HEK293 (cell line): ENCODE measurements at regions not wholly inside any gene's neighbourhood (a gene's known extent, or its start where the extent isn't known, plus 50 kb on each side); places are given as distances from the start of the nearest gene placed in this dataset.

Source experiments
- CTCF ChIA-PET: fragments of 350-600 bp; formaldehyde crosslinking; extraction: SDS; loops from one replicate; lab custom pipeline; 2021; ENCODE audit warnings: antibody characterized with exemption; lab: Yijun Ruan, JAX
- POLR2A ChIA-PET: fragments of 300-600 bp; formaldehyde crosslinking; extraction: SDS; loops from one replicate; lab custom pipeline; 2020; ENCODE audit warnings: antibody characterized with exemption, inconsistent platforms; lab: Yijun Ruan, JAX
- H3K27ac ChIP-seq: fragments of 200-500 bp; sonication (Bioruptor generic); 2 replicates; pipeline ENCODE4 v1.5.1; 2014; ENCODE audit warnings: low read depth, low read length, control low read depth, inconsistent platforms; ENCODE audit errors: extremely low read depth
- H3K36me3 ChIP-seq, 2 experiments: fragments of 200-500 bp in 1 of 2; sonication (Bioruptor generic) in 1 of 2; 1 replicate in 1 of 2; 2 replicates in 1 of 2; pipeline ENCODE4 v1.5.1; 2014 to 2017; ENCODE audit warnings: inconsistent platforms in 2 of 2, low read length in 2 of 2; ENCODE audit not compliant: control insufficient read depth in 2 of 2, insufficient read depth in 1 of 2
- H3K4me1 ChIP-seq: fragments of 200-500 bp; sonication (Bioruptor generic); 2 replicates; pipeline ENCODE4 v1.5.1; 2014; ENCODE audit warnings: mild to moderate bottlenecking, low read length, inconsistent platforms; ENCODE audit not compliant: control insufficient read depth, insufficient read depth
- H3K4me3 ChIP-seq: 2 replicates; pipeline ENCODE4 v1.5.1; 2011; ENCODE audit warnings: low read depth, mild to moderate bottlenecking, control low read depth, low read length, moderate library complexity
- H3K9me3 ChIP-seq: fragments of 200-500 bp; sonication (Bioruptor generic); 2 replicates; pipeline ENCODE4 v1.5.1; 2014; ENCODE audit warnings: low read depth, low read length, inconsistent platforms; ENCODE audit not compliant: control insufficient read depth, insufficient read depth
- BCL11B ChIP-seq: fragments of 450-650 bp; formaldehyde crosslinking; IDR thresholded peaks from 2 replicates; pipeline ENCODE4 v1.5.1; 2016; ENCODE audit warnings: low read depth, missing biosample characterization, missing genetic modification characterization
- KLF17 ChIP-seq: fragments of 450-650 bp; formaldehyde crosslinking; IDR thresholded peaks from 2 replicates; pipeline ENCODE4 v1.5.1; 2016; ENCODE audit warnings: missing biosample characterization, missing genetic modification characterization
- KLF9 ChIP-seq: fragments of 450-650 bp; formaldehyde crosslinking; IDR thresholded peaks from 2 replicates; pipeline ENCODE4 v1.5.1; 2016; ENCODE audit warnings: missing biosample characterization, missing genetic modification characterization, low read depth
- SCRT1 ChIP-seq: fragments of 450-650 bp; formaldehyde crosslinking; IDR thresholded peaks from 2 replicates; pipeline ENCODE4 v1.5.1; 2016; ENCODE audit warnings: missing biosample characterization, missing genetic modification characterization, borderline replicate concordance
- TRIM28 ChIP-seq: IDR thresholded peaks from 2 replicates; pipeline ENCODE4 v1.6.1; 2011; ENCODE audit warnings: low read length, control low read depth, borderline replicate concordance
- YY2 ChIP-seq: fragments of 450-650 bp; formaldehyde crosslinking; IDR thresholded peaks from 2 replicates; pipeline ENCODE4 v1.5.1; 2016; ENCODE audit warnings: missing biosample characterization, missing genetic modification characterization
- ZBTB21 ChIP-seq: fragments of 450-650 bp; formaldehyde crosslinking; IDR thresholded peaks from 2 replicates; pipeline ENCODE4 v1.5.1; 2017; ENCODE audit warnings: missing biosample characterization, missing genetic modification characterization
- ZBTB26 ChIP-seq: fragments of 450-650 bp; formaldehyde crosslinking; optimal IDR thresholded peaks from 2 replicates; pipeline ENCODE3; 2016; ENCODE audit warnings: missing biosample characterization, mild to moderate bottlenecking, missing genetic modification characterization
- ZNF211 ChIP-seq: fragments of 450-650 bp; formaldehyde crosslinking; IDR thresholded peaks from 2 replicates; pipeline ENCODE4 v1.5.1; 2016; ENCODE audit warnings: low read depth, missing biosample characterization, missing genetic modification characterization
- ZNF416 ChIP-seq: fragments of 450-650 bp; formaldehyde crosslinking; IDR thresholded peaks from 2 replicates; pipeline ENCODE4 v1.5.1; 2016; ENCODE audit warnings: missing biosample characterization, missing genetic modification characterization
- ZNF623 ChIP-seq: fragments of 450-650 bp; formaldehyde crosslinking; IDR thresholded peaks from 2 replicates; pipeline ENCODE4 v1.5.1; 2016; ENCODE audit warnings: missing biosample characterization, missing genetic modification characterization
- ZNF704 ChIP-seq: fragments of 450-650 bp; formaldehyde crosslinking; IDR thresholded peaks from 2 replicates; pipeline ENCODE4 v1.5.1; 2016; ENCODE audit warnings: missing biosample characterization, missing genetic modification characterization
- ZNF785 ChIP-seq: fragments of 450-650 bp; formaldehyde crosslinking; IDR thresholded peaks from 2 replicates; pipeline ENCODE4 v1.5.1; 2016; ENCODE audit warnings: missing biosample characterization, missing genetic modification characterization
- TF ChIP-seq, protein P1 (sequence below): fragments of 450-650 bp; formaldehyde crosslinking; IDR thresholded peaks from 2 replicates; pipeline ENCODE4 v1.5.1; 2017; ENCODE audit warnings: missing biosample characterization, missing genetic modification characterization
- TF ChIP-seq, protein P2 (sequence below): fragments of 450-650 bp; formaldehyde crosslinking; IDR thresholded peaks from 2 replicates; pipeline ENCODE4 v1.5.1; 2016; ENCODE audit warnings: missing biosample characterization, missing genetic modification characterization, borderline replicate concordance

GRCh38 chr14:71203306-71203705 is 296.0 kb downstream of the PCNX1 start (continued):
- TF ChIP-seq KLF9 (no peak), ZNF704 (tag by site-specific recombination) (no peak)

- no peak overlapping the region for H3K27ac ChIP-seq
- TF ChIP-seq ZNF785 (tag by site-specific recombination) (no peak), BCL11B (tag by site-specific recombination) (no peak), TRIM28 (no peak), ZBTB26 (no peak), ZNF211 (tag by site-specific recombination) (no peak), ZNF416 (tag by site-specific recombination) (no peak)
- TF ChIP-seq, protein P1, sequence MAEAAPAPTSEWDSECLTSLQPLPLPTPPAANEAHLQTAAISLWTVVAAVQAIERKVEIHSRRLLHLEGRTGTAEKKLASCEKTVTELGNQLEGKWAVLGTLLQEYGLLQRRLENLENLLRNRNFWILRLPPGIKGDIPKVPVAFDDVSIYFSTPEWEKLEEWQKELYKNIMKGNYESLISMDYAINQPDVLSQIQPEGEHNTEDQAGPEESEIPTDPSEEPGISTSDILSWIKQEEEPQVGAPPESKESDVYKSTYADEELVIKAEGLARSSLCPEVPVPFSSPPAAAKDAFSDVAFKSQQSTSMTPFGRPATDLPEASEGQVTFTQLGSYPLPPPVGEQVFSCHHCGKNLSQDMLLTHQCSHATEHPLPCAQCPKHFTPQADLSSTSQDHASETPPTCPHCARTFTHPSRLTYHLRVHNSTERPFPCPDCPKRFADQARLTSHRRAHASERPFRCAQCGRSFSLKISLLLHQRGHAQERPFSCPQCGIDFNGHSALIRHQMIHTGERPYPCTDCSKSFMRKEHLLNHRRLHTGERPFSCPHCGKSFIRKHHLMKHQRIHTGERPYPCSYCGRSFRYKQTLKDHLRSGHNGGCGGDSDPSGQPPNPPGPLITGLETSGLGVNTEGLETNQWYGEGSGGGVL = no peak
- CTCF ChIA-PET = interaction anchor here (0.7 kb wide), 1 partner anchor 40 kb away, joined by 4 read pairs; no protein-coding TSS in a partner anchor
- H3K9me3 ChIP-seq = no peaks in the 10 kb centered on the region
- no peaks in the 10 kb centered on the region for H3K36me3 ChIP-seq
- no peaks in the 10 kb centered on the region for H3K4me1 ChIP-seq
- POLR2A ChIA-PET = no interaction called here
- no peak overlapping the region for H3K4me3 ChIP-seq
Observed at GRCh38 chr14:71204231-71204630, 297.0 kb downstream of the PCNX1 start.

GRCh38 chr14:71204768-71205167 is 297.5 kb downstream of the PCNX1 start:
- no peak for TF ChIP-seq YY2 (tag by site-specific recombination)
- ChIA-PET CTCF (no interaction called here), POLR2A (no interaction called here)
- no peaks in the 10 kb centered on the region for H3K4me1 ChIP-seq
- no peak overlapping the region for H3K4me3 ChIP-seq
- H3K36me3 ChIP-seq = no peaks in the 10 kb centered on the region
- no peak overlapping the region for H3K27ac ChIP-seq
- H3K9me3 ChIP-seq = no peaks in the 10 kb centered on the region

- CTCF ChIA-PET = no interaction called here
- TF ChIP-seq, protein P2, sequence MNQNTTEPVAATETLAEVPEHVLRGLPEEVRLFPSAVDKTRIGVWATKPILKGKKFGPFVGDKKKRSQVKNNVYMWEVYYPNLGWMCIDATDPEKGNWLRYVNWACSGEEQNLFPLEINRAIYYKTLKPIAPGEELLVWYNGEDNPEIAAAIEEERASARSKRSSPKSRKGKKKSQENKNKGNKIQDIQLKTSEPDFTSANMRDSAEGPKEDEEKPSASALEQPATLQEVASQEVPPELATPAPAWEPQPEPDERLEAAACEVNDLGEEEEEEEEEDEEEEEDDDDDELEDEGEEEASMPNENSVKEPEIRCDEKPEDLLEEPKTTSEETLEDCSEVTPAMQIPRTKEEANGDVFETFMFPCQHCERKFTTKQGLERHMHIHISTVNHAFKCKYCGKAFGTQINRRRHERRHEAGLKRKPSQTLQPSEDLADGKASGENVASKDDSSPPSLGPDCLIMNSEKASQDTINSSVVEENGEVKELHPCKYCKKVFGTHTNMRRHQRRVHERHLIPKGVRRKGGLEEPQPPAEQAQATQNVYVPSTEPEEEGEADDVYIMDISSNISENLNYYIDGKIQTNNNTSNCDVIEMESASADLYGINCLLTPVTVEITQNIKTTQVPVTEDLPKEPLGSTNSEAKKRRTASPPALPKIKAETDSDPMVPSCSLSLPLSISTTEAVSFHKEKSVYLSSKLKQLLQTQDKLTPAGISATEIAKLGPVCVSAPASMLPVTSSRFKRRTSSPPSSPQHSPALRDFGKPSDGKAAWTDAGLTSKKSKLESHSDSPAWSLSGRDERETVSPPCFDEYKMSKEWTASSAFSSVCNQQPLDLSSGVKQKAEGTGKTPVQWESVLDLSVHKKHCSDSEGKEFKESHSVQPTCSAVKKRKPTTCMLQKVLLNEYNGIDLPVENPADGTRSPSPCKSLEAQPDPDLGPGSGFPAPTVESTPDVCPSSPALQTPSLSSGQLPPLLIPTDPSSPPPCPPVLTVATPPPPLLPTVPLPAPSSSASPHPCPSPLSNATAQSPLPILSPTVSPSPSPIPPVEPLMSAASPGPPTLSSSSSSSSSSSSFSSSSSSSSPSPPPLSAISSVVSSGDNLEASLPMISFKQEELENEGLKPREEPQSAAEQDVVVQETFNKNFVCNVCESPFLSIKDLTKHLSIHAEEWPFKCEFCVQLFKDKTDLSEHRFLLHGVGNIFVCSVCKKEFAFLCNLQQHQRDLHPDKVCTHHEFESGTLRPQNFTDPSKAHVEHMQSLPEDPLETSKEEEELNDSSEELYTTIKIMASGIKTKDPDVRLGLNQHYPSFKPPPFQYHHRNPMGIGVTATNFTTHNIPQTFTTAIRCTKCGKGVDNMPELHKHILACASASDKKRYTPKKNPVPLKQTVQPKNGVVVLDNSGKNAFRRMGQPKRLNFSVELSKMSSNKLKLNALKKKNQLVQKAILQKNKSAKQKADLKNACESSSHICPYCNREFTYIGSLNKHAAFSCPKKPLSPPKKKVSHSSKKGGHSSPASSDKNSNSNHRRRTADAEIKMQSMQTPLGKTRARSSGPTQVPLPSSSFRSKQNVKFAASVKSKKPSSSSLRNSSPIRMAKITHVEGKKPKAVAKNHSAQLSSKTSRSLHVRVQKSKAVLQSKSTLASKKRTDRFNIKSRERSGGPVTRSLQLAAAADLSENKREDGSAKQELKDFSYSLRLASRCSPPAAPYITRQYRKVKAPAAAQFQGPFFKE (tag by site-specific recombination) = no peak
- TF ChIP-seq SCRT1 (tag by site-specific recombination) = no peak
- TF ChIP-seq ZBTB21 (tag by site-specific recombination) = no peak
- TF ChIP-seq ZNF623 (tag by site-specific recombination) = no peak
- no peak for TF ChIP-seq KLF17
Observed at GRCh38 chr14:71206123-71206522, 298.9 kb downstream of the PCNX1 start.

More at GRCh38 chr14:71206123-71206522, 298.9 kb downstream of the PCNX1 start:
- no peak overlapping the region for H3K27ac ChIP-seq
- no peak overlapping the region for H3K4me3 ChIP-seq
- no peaks in the 10 kb centered on the region for H3K4me1 ChIP-seq
- POLR2A ChIA-PET = no interaction called here
- H3K9me3 ChIP-seq = no peaks in the 10 kb centered on the region
- no peaks in the 10 kb centered on the region for H3K36me3 ChIP-seq
